WI38 (cell line): ENCODE measurements at regions not wholly inside any gene's neighbourhood (a gene's known extent, or its start where the extent isn't known, plus 50 kb on each side); places are given as distances from the start of the nearest gene placed in this dataset.

Experiments used
- H3K4me3 ChIP-seq: 2 replicates; pipeline ENCODE4 v1.5.1; 2011; ENCODE audit warnings: low read depth, mild to moderate bottlenecking, control low read depth, low read length
- CTCF ChIP-seq: IDR thresholded peaks from 2 replicates; pipeline ENCODE4 v1.5.1; 2012; ENCODE audit warnings: low read depth, mild to moderate bottlenecking, control low read depth, low read length

GRCh38 chr13:73934771-73935170 is 199.4 kb downstream of the KLF12 start:
- H3K4me3 ChIP-seq: no peak overlapping the region
- no peak for TF ChIP-seq CTCF

GRCh38 chr13:73934215-73934641 is 200.0 kb downstream of the KLF12 start:
- H3K4me3 ChIP-seq: no peak overlapping the region
- no peak for TF ChIP-seq CTCF

- no peak for TF ChIP-seq CTCF
- no peak overlapping the region for H3K4me3 ChIP-seq
These were observed 200.4 kb downstream of the KLF12 start for GRCh38 chr13:73933795-73934194.

GRCh38 chr13:73932091-73932490 is 202.1 kb downstream of the KLF12 start:
- no peak for TF ChIP-seq CTCF
- no peak overlapping the region for H3K4me3 ChIP-seq

GRCh38 chr13:73929287-73929932 is 204.8 kb downstream of the KLF12 start:
- no peak for TF ChIP-seq CTCF
- H3K4me3 ChIP-seq: no peak overlapping the region

GRCh38 chr13:73924607-73925006 is 209.6 kb downstream of the KLF12 start:
- TF ChIP-seq CTCF: no peak
- no peak overlapping the region for H3K4me3 ChIP-seq

- no peak overlapping the region for H3K4me3 ChIP-seq
- no peak for TF ChIP-seq CTCF
These were observed 211.5 kb downstream of the KLF12 start for GRCh38 chr13:73922493-73923393.
